ENCODE measurements at regions not wholly inside any gene's neighbourhood (a gene's known extent, or its start where the extent isn't known, plus 50 kb on each side); places are given as distances from the start of the nearest gene placed in this dataset.

DNA sequence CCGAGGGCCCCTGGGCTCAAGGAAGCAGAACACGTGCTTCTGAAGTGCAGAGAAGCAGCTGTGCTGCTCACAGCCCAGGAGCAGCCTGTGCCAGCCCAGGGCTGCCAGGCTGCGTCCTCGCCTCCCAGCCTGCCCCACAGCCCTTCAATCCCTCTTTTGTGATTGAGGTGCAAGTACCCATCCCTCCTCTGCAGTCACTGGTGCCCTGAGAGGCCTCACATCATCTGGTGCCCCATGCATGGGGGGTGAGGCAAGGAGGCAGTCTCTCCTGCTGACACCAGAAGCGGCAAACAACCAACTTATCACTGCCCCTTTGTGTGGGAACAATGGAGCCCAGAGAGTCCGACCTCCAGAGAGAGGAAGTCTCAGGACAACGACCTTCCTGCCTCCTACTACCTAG lies 49.8 kb upstream of the FGFR2 start:
- H3K4me1 ChIP-seq (ENCODE audit: insufficient read depth, low read length) = no peaks in the 10 kb centered on the region; the same call in 1 of the 2 replicates
- no peak overlapping the region for H3K23ac ChIP-seq (ENCODE audit: insufficient read length, low read depth, low read length)
- no peak overlapping the region for H3K27ac ChIP-seq (ENCODE audit: insufficient read length, low read depth, low read length)
- H2BK120ac ChIP-seq (ENCODE audit: low read depth, low read length, poor library complexity, severe bottlenecking) = no peak overlapping the region
- H3K4ac ChIP-seq (ENCODE audit: low read depth, low read length) = no peak overlapping the region
- H3K23me2 ChIP-seq (ENCODE audit: insufficient read length, low read depth, low read length, poor library complexity, severe bottlenecking) = no peaks in the 10 kb centered on the region
- no peak overlapping the region for H3K4me3 Mint-ChIP-seq
- H2BK5ac ChIP-seq (ENCODE audit: insufficient read length, low read length) = no peak overlapping the region
- no peak overlapping the region for H3K56ac ChIP-seq (ENCODE audit: insufficient read length, low read depth, low read length)
- H2AFZ ChIP-seq (ENCODE audit: low read length) = no peak overlapping the region
- no peaks in the 10 kb centered on the region for H3K9me3 Mint-ChIP-seq
- no peak overlapping the region for H2BK15ac ChIP-seq (ENCODE audit: low read depth, low read length)
- H3K36me3 Mint-ChIP-seq (ENCODE audit: insufficient read depth in 1 of 3, low read depth in 3 of 3) = no peaks in the 10 kb centered on the region
- no peak overlapping the region for H4K5ac ChIP-seq (ENCODE audit: insufficient read length, low read depth, low read length)
- H2BK12ac ChIP-seq (ENCODE audit: insufficient read length, low read depth, low read length) = no peak overlapping the region
- H3K9ac ChIP-seq (ENCODE audit: extremely low read depth, insufficient read length, low read length) = no peak overlapping the region
- peaks cover 24% of the 10 kb centered on the region for H3K27me3 Mint-ChIP-seq (ENCODE audit: low read depth)
- no peaks in the 10 kb centered on the region for H3K9me3 ChIP-seq (ENCODE audit: control insufficient read depth, low read depth, low read length)
- no peak overlapping the region for H4K8ac ChIP-seq (replicated peaks; ENCODE audit: insufficient read length, low read depth, low read length)
- H3K79me2 ChIP-seq (ENCODE audit: insufficient read depth, low read length) = no peaks in the 10 kb centered on the region
- TF ChIP-seq, protein P1, sequence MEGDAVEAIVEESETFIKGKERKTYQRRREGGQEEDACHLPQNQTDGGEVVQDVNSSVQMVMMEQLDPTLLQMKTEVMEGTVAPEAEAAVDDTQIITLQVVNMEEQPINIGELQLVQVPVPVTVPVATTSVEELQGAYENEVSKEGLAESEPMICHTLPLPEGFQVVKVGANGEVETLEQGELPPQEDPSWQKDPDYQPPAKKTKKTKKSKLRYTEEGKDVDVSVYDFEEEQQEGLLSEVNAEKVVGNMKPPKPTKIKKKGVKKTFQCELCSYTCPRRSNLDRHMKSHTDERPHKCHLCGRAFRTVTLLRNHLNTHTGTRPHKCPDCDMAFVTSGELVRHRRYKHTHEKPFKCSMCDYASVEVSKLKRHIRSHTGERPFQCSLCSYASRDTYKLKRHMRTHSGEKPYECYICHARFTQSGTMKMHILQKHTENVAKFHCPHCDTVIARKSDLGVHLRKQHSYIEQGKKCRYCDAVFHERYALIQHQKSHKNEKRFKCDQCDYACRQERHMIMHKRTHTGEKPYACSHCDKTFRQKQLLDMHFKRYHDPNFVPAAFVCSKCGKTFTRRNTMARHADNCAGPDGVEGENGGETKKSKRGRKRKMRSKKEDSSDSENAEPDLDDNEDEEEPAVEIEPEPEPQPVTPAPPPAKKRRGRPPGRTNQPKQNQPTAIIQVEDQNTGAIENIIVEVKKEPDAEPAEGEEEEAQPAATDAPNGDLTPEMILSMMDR (conservative IDR thresholded peaks at IDR 0.05) = no peak
- WGBS (ENCODE audit: extremely low coverage, insufficient read length, low lambda C conversion rate) = no CpG with 5 or more reads among the region's 7 CpGs
- H3T11ph ChIP-seq (ENCODE audit: low read length) = no peak overlapping the region
- no peaks in the 10 kb centered on the region for H4K20me1 ChIP-seq (ENCODE audit: control insufficient read depth, insufficient read depth, insufficient read length)
- no peak overlapping the region; the same call in 1 of the 2 replicates for H3K14ac ChIP-seq (ENCODE audit: insufficient read depth, low read length)
- H4K91ac ChIP-seq (ENCODE audit: insufficient read length, low read depth, low read length) = no peak overlapping the region
- no peak overlapping the region for H3K4me2 ChIP-seq (ENCODE audit: insufficient read depth, insufficient read length, low read length)
- H3K27ac Mint-ChIP-seq = no peak overlapping the region
- no peak overlapping the region for H3K18ac ChIP-seq (ENCODE audit: insufficient read length, low read depth, low read length)
- H2BK20ac ChIP-seq (ENCODE audit: low read depth, low read length, poor library complexity, severe bottlenecking) = no peak overlapping the region
- H3K79me1 ChIP-seq (ENCODE audit: insufficient read depth, low read depth, low read length, poor library complexity, severe bottlenecking) = no peaks in the 10 kb centered on the region
- H2AK5ac ChIP-seq (ENCODE audit: insufficient read length, low read length) = no peak overlapping the region
- peaks cover 12 to 22% of the 10 kb centered on the region in 2 experiments for H3K4me1 Mint-ChIP-seq
- no peaks in the 10 kb centered on the region for H3K27me3 ChIP-seq (ENCODE audit: insufficient read depth, low read length)
- DNase-seq = no peak
